HepG2 (cell line): ENCODE measurements at regions not wholly inside any gene's neighbourhood (a gene's known extent, or its start where the extent isn't known, plus 50 kb on each side); places are given as distances from the start of the nearest gene placed in this dataset.

Experiments
- ATRX ChIP-seq: sonication (generic); formaldehyde crosslinking; IDR thresholded peaks from 2 replicates; pipeline ENCODE4 v1.4.0; 2020; ENCODE audit warnings: missing genetic modification reagents, borderline replicate concordance
- CENPT ChIP-seq: sonication (generic); formaldehyde crosslinking; IDR thresholded peaks from 2 replicates; pipeline ENCODE4 v1.8.0; 2022; ENCODE audit warnings: low read depth, mild to moderate bottlenecking, moderate library complexity, missing genetic modification reagents
- FOXA1 ChIP-seq, 2 experiments: fragments of 450-650 bp in 1 of 2; sonication (generic) in 1 of 2; formaldehyde crosslinking in 1 of 2; IDR thresholded peaks; 2 replicates each; pipeline versions ENCODE4 v1.4.0 to v1.6.1; 2016 to 2020; ENCODE audit warnings: missing genetic modification reagents in 1 of 2
- HOXA9 ChIP-seq: sonication (generic); formaldehyde crosslinking; IDR thresholded peaks from 2 replicates; pipeline ENCODE4 v1.8.1; 2022; ENCODE audit warnings: missing genetic modification reagents, mild to moderate bottlenecking, moderate library complexity, borderline replicate concordance
- ISX ChIP-seq: sonication (generic); formaldehyde crosslinking; conservative IDR thresholded peaks from 2 replicates; pipeline ENCODE4 v1.5.0; 2020; ENCODE audit warnings: missing genetic modification reagents
- MYC ChIP-seq: sonication (generic); formaldehyde crosslinking; IDR thresholded peaks from 2 replicates; pipeline ENCODE4 v1.9.0; 2021; ENCODE audit warnings: missing genetic modification reagents, borderline replicate concordance
- PTBP1 ChIP-seq: fragments of 200-400 bp; formaldehyde crosslinking; IDR thresholded peaks from 2 replicates; pipeline ENCODE4 v1.6.1; 2018; ENCODE audit warnings: low read length, low read depth; ENCODE audit not compliant: poor library complexity, severe bottlenecking
- RERE ChIP-seq: IDR thresholded peaks from 2 replicates; pipeline ENCODE4 v1.6.1; 2016; ENCODE audit warnings: low read depth, missing genetic modification reagents, missing compliant biosample characterization
- TCF7L2 ChIP-seq: IDR thresholded peaks from 2 replicates; pipeline ENCODE4 v1.6.1; 2011; ENCODE audit warnings: mild to moderate bottlenecking, low read depth, low read length, moderate library complexity
- ZNF572 ChIP-seq: sonication (generic); formaldehyde crosslinking; IDR thresholded peaks from 2 replicates; pipeline ENCODE4 v1.5.1; 2020; ENCODE audit warnings: mild to moderate bottlenecking, missing genetic modification reagents

DNA sequence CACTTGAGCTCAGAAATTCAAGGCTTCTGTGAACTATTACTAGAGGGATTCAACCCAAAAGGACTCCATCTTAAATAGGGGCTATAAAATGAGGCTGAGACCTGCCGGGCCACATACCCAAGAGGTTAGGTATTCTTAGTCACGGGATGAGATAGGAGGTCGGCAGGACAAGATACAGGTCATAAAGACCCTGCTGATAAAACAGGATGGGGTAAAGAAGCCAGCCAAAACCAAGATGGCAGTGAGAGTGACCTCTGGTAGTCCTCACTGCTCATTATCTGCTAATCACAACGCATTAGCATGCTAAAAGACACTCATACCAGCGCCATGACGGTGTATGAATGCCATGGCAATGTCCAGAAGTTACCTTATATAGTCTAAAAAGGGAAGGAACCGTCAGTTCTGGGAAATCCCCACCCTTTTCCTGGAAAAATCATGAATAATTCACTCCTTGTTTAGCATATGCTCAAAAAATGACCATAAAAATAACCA is 101.2 kb upstream of the TRIM24 start (continued):
- no peak for TF ChIP-seq RERE
- TF ChIP-seq MYC (CRISPR knock-in tag), result no peak
- no peak for TF ChIP-seq ISX (CRISPR knock-in tag)
- no peak for TF ChIP-seq TCF7L2
- TF ChIP-seq CENPT, result no peak
- TF ChIP-seq FOXA1 (IDR thresholded peaks at IDR 0.05), result no peak
- TF ChIP-seq FOXA1 (CRISPR knock-in tag; IDR thresholded peaks at IDR 0.05), result no peak
- TF ChIP-seq ATRX, result no peak
- TF ChIP-seq HOXA9 (CRISPR knock-in tag), result no peak
- no peak for TF ChIP-seq PTBP1
- no peak for TF ChIP-seq ZNF572 (CRISPR knock-in tag)
